Testis (tissue), 2 donors: ENCODE measurements at regions not wholly inside any gene's neighbourhood (a gene's known extent, or its start where the extent isn't known, plus 50 kb on each side); places are given as distances from the start of the nearest gene placed in this dataset.
"Not testable (repeated sequence)": the region's sequence is repeated elsewhere in the genome, so short reads cannot be mapped to it uniquely, and the experiment has no call there.

ENCODE experiments used
- POLR2A ChIP-seq: fragments of 450-650 bp; IDR thresholded peaks from one replicate; pipeline ENCODE4 v1.6.1; 2017; ENCODE audit warnings: antibody characterized with exemption, mild to moderate bottlenecking, moderate library complexity
- TF ChIP-seq, protein P1 (sequence below), 3 experiments: fragments of 450-650 bp in 2 of 3; fragments of 200-600 bp in 1 of 3; sonication (generic) in 1 of 3; IDR thresholded peaks; one replicate each; pipeline ENCODE4 v1.5.1; 2016 to 2019; ENCODE audit warnings: antibody characterized with exemption in 3 of 3, mild to moderate bottlenecking in 2 of 3, moderate library complexity in 1 of 3

DNA sequence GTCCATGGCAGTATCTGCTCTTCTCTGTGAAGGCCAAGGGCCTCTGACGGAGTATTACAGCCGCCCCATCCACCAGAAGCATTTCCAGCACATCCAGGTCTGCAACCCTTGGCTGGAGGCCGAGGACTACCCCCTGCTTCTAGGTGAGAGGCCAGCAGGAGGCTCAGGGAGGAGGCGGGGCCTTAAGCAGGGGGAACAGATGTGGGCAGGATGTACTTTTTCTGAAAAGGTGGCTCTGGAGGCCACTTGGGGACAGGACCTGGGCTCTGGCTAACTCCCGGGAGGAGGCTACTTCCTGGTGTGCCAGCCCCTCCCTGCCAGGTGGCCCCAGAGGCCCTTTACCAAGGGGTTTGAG, 113.9 kb upstream of the ALDH3B2 start:
- TF ChIP-seq, protein P1, sequence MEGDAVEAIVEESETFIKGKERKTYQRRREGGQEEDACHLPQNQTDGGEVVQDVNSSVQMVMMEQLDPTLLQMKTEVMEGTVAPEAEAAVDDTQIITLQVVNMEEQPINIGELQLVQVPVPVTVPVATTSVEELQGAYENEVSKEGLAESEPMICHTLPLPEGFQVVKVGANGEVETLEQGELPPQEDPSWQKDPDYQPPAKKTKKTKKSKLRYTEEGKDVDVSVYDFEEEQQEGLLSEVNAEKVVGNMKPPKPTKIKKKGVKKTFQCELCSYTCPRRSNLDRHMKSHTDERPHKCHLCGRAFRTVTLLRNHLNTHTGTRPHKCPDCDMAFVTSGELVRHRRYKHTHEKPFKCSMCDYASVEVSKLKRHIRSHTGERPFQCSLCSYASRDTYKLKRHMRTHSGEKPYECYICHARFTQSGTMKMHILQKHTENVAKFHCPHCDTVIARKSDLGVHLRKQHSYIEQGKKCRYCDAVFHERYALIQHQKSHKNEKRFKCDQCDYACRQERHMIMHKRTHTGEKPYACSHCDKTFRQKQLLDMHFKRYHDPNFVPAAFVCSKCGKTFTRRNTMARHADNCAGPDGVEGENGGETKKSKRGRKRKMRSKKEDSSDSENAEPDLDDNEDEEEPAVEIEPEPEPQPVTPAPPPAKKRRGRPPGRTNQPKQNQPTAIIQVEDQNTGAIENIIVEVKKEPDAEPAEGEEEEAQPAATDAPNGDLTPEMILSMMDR (IDR thresholded peaks at IDR 0.05): not testable (repeated sequence)
- not testable (repeated sequence) for TF ChIP-seq POLR2A
